Stromal cell of bone marrow (primary cell): ENCODE measurements at regions not wholly inside any gene's neighbourhood (a gene's known extent, or its start where the extent isn't known, plus 50 kb on each side); places are given as distances from the start of the nearest gene placed in this dataset.

Experiments
- DNase-seq: peaks from one replicate; pipeline ENCODE4 v3.0.0-alpha.2; 2012; ENCODE audit warnings: low read depth

DNA sequence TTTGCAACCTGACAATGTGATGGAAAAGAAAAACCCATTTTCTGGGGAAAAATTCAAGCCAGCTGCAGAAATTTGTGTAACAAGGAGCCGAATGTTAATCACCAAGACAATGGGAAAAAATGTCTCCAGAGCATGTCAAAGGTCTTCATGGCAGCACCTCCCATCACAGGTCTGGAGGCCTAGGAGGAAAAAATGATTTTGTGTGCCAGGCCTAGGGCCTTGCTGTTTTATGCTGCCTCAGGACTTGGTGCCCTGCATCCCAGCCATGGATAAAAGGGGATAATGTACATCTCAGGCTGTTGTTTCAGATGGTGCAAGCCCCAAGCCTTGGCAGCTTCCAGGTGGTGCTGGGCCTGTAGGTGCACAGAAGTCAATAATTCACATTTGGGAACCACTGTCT lies 747.7 kb downstream of the C6orf118 start:
- DNase-seq, result no peak

DNA sequence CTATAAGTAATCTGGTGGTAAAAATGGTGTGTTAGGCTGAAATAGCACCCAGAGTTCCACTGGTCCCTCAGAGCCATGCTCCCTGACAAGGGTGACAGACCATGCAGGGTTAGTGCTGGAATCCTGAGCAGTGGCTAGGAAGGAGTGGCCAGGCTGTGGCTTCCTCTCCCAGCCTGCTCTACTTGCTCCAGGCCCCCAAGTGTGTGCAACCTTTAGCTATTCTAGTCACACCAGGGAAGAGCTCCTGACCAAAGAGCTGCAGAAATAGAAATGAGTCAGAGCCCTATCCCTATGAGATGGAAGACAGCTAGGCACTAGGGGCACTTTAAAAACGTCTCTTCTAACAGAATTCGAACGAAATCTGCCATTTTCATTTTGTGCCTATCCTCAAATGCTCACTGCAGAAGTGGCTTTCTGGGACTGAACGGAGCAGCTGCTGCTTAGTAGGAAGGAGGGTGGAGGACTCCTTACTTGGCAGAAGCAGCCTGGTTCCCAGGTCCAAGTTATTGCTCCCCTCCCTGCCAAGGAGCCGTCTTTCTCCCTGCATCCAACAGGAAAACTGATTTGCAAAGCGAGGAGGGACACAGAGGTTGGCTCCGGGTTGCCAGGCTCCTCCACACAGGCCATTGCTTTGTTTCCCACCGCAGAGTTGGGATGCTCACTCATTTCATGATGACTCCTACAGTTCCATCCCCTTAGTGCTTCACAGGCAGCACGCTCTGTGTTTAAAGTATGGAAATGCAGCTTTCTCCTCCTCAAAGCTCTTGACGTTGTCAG lies 754.5 kb downstream of the C6orf118 start:
- DNase-seq, result no peak

DNA sequence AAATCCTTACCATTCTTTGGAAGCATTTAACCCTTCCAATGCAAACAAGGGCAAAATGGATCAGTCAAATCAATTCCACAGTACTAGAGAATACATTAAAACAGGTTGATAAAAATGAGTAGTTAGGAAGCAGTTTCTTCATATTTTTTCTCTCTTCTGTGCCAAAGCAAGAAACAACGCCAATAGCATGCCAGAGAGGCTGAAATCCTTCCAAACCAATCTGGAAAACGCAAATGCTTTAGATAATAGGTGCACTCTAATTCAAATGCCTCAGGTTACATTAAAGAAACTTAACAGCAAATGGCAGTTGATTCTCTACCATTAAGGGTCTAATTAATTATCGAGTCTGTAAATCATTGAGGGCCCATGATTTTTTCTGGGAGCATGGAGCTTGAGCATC lies 755.2 kb downstream of the C6orf118 start:
- no peak for DNase-seq

- DNase-seq, result no peak
Measured at GRCh38 chr6:164551706-164552105, 757.7 kb downstream of the C6orf118 start.

GRCh38 chr6:164547076-164547475 lies 762.3 kb downstream of the C6orf118 start:
- DNase-seq, result no peak

DNA sequence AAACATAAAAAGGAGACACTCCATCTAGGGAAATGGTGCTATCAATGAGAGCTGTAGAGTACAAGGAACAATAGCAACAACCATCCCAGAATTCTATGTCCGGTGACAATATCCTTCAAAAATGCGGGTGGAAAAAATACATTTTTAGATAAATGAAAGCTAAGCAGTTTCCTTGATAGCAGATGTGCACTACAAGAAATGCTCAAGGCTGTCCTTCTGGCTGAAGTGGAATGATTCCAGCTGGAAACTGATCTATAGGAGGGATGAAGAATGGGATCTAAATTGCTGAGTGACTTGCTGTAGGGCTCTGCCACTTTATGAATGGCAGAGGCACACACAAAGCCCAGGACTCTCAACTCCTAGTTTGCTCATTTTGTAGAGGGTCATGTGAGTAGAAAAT lies 763.1 kb downstream of the C6orf118 start:
- DNase-seq, result no peak

GRCh38 chr6:164534070-164534766 lies 775.2 kb downstream of the C6orf118 start:
- no peak for DNase-seq

GRCh38 chr6:164533045-164533362 lies 776.4 kb downstream of the C6orf118 start:
- DNase-seq, result no peak

- DNase-seq, result no peak
Measured at GRCh38 chr6:164532198-164533044, 777.0 kb downstream of the C6orf118 start.

- DNase-seq, result no peak
Measured at GRCh38 chr6:164531736-164532135, 777.7 kb downstream of the C6orf118 start.

DNA sequence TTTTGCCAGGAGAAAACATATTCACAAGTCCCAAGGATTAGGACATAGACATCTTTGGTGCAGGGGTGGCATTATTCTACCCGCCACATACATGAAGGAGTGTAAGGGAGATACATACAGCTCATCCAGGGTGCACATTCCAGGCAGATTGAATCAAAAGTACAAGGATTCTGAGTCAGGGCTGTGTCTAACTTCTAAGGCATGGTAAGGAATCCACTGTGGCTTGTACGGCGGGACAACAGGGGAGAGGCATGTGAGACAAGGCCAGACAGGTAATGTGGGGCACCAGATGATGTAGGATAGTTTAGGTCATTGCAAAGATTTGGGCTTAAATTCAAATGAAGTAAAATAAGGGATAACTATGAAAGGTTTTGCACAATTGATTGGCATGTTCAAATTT lies 780.9 kb downstream of the C6orf118 start:
- no peak for DNase-seq

GRCh38 chr6:164523087-164523654 lies 786.2 kb downstream of the C6orf118 start:
- DNase-seq, result no peak

GRCh38 chr6:164520916-164521315 lies 788.5 kb downstream of the C6orf118 start:
- DNase-seq, result no peak

- no peak for DNase-seq
Measured at GRCh38 chr6:164507206-164507940, 802.0 kb downstream of the C6orf118 start.

DNA sequence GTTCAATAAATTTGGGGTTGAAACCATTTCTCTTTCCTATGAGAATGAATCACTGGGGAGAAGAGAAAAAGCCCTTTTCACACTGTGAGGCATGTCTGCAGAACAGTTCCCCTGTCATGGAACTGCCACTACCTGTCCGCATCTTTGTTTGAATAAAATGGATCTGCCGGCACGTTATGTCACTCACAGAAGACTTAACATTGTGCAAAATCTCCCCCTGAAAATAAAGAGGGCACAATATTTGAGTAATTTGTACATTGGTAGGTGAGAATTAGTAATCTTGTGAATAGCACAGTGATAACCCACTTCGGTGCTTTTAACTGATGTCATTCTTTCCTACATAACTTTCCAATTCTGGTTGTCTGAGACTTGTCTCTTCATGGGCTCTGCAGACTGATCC lies 804.0 kb downstream of the C6orf118 start:
- DNase-seq, result no peak

- DNase-seq, result no peak
Measured at GRCh38 chr6:164502833-164503232, 806.6 kb downstream of the C6orf118 start.

GRCh38 chr6:164495882-164496495 lies 813.4 kb downstream of the C6orf118 start:
- no peak for DNase-seq

- DNase-seq, result no peak
Measured at GRCh38 chr6:164478426-164478825, 831.0 kb downstream of the C6orf118 start.

DNA sequence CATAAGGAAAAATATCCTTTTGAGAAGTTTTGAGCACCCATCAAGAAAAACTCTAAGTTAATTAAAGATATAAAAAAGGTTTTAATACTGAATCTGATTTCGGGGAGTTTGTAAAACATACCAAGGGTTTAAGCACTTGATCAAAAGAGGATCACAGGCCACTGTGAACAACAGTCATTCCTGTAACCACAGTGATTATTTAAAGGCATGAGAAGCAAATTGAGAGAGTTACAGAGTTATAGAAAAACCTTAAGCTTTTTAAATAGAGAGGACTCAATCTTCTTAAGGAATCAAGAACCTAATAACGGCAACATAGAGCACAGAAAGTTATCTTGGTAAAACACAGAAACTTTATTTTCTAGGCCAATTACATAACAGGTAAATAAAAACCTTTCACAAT lies 831.6 kb downstream of the C6orf118 start:
- DNase-seq, result no peak

DNA sequence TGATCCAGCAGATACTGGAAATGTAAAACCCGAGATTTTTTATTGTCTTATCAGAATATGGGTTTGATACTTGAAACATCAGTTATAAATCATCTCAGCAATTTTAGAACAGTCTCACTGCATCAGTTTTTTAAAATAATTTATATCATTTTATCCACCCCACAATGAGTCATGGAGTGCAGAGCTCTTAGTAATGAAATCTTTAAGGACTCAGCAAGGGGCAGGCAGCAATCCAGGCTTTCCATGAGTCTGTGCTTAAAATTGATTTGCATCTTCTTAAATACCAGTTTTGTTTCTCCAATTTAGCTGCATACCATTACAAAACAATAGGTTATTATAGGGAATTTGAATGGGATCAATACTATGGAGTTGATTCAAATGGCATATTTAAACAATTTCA lies 832.3 kb downstream of the C6orf118 start:
- peak; percentile 14 for DNase-seq

DNA sequence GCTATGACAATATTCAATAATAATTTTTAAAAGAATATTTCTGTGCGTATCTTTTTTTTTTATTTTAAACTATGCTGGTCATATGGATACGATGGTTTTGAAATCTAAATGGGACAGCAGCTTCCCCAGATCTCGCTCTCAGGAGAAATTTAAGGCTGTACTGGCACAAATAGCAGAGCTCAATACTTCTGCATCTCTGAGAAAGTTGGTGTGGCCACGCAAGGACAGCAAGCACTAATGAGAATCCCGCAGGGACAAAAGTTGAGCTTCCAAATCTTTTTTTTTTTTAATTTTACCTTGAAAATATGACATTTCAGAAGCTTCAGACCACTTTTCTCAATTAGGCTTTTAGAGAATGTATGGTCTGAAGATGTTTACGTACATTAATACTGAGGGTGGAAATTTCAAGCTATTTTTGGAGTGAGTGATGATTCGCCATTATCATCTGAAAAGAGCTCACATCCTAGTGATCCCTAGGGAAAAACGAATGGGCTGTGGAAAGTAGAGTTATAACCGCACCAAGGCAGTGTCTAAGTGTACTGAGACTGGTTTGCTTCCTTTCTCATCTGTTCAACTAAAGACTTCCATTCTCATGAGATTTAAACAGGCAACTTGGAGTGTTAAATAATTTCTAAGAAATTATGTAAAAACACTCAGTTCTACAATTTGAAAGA lies 840.0 kb downstream of the C6orf118 start:
- no peak for DNase-seq
